Left ventricle myocardium inferior (tissue), 1 donor: ENCODE measurements at regions not wholly inside any gene's neighbourhood (a gene's known extent, or its start where the extent isn't known, plus 50 kb on each side); places are given as distances from the start of the nearest gene placed in this dataset.
A peak's percentile ranks its signal among the peaks of the same experiment; 100 is the strongest.

Source experiments
- DNase-seq: peaks from one replicate; pipeline ENCODE4 v3.0.0-alpha.2; 2020
- H3K27ac ChIP-seq: fragments of 200-600 bp; replicated peaks from 2 replicates; pipeline ENCODE4 v1.8.0; 2021
- H3K27me3 ChIP-seq: fragments of 200-600 bp; 2 replicates; pipeline ENCODE4 v1.8.0; 2021; ENCODE audit warnings: low read depth
- H3K36me3 ChIP-seq: fragments of 200-600 bp; 2 replicates; pipeline ENCODE4 v1.8.0; 2021
- H3K4me1 ChIP-seq: fragments of 200-600 bp; 2 replicates; pipeline ENCODE4 v1.8.0; 2021
- H3K4me3 ChIP-seq: fragments of 200-600 bp; 2 replicates; pipeline ENCODE4 v1.8.0; 2021; ENCODE audit warnings: mild to moderate bottlenecking, moderate library complexity
- H3K9me3 ChIP-seq: fragments of 200-600 bp; replicated peaks from 2 replicates; pipeline ENCODE4 v1.8.0; 2021
- intact Hi-C: fragments of 100-400 bp; cut with micrococcal nuclease; formaldehyde crosslinking; loops from one replicate; pipeline ENCODE4 v1.11.0; 2022
- TF ChIP-seq, protein P1 (sequence below): fragments of 200-600 bp; IDR thresholded peaks from 2 replicates; pipeline ENCODE4 v1.8.0; 2021; ENCODE audit warnings: antibody characterized with exemption, mild to moderate bottlenecking, borderline replicate concordance
- donor health status: DM: no; HTN: yes; CAD: no; lungs with severe emphysema.

DNA sequence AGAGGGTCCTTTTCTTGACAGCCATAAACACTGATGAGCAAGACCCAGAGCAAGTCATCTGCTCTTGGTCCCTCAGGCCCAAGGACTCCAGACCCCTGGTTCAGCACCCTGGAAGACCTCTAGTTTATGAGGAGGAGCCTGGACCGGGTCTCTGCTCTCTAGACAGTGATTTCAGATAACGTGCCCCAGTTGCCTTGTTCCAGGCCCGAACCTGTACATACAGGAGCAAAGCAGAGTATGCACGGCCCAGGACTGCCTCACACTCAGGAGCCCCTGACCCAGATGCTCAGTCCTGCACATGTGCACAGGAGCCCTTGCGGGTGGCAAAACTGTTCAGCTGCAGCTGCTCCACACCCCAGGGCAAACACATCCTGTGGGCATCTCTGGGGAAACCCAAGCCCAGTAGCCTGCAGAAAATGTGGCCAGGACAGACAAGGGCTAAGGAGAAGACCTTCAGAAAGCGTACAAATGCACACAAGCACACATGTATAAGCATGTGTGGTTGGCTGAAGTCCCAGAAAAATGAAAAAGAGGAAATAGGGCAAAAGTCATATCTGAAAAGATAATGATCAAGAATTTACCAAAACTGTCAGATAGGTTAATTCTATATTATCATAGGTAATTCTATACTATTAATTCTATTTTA, 59.9 kb upstream of the CORO2B start:
- no peak overlapping the region for H3K4me3 ChIP-seq
- no peaks in the 10 kb centered on the region for H3K27me3 ChIP-seq
- DNase-seq: no peak
- H3K4me1 ChIP-seq: peaks cover 23% of the 10 kb centered on the region
- H3K36me3 ChIP-seq: no peaks in the 10 kb centered on the region
- intact Hi-C loops: no loop called here
- H3K9me3 ChIP-seq: peaks cover under 1% of the 10 kb centered on the region
- TF ChIP-seq, protein P1, sequence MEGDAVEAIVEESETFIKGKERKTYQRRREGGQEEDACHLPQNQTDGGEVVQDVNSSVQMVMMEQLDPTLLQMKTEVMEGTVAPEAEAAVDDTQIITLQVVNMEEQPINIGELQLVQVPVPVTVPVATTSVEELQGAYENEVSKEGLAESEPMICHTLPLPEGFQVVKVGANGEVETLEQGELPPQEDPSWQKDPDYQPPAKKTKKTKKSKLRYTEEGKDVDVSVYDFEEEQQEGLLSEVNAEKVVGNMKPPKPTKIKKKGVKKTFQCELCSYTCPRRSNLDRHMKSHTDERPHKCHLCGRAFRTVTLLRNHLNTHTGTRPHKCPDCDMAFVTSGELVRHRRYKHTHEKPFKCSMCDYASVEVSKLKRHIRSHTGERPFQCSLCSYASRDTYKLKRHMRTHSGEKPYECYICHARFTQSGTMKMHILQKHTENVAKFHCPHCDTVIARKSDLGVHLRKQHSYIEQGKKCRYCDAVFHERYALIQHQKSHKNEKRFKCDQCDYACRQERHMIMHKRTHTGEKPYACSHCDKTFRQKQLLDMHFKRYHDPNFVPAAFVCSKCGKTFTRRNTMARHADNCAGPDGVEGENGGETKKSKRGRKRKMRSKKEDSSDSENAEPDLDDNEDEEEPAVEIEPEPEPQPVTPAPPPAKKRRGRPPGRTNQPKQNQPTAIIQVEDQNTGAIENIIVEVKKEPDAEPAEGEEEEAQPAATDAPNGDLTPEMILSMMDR: no peak
- H3K27ac ChIP-seq: no peak overlapping the region

DNA sequence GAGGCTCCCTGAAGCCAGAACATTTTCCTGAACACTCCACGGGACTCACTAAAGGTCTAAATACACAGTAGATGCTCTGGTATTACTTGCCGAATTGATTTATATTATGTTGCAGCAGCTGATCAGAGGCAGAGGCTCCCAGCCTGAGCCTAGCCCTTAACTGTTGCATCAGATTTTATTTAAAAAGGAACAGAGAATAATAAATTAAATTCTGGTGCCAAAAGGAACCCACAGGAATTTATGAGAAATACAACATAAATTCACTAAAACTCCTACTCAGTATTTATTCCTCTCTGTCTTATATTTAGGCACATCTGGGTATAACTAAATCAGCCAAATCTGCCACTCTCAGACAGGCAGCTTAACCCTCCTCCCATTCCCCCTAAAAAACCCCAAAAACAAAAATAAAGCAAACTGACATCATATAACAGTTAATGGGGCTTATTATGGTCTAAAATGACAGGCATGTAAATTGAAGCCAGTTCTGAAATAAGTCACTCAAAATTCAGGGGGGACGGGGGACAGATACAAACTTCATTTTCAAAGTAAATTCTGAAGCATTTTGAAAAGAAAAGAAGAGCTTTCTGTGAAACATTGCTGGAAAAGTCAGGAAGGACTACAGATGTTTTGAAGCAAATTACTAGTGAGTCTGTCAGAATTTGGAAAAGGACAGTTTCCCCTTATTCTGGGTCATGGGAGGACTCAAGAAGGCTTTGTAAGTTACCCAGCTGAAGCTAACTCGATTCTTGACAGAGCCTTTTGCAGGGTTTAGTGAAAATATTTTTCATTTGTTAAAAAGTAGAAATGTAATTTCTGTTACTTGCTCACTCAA, 53.8 kb upstream of the CORO2B start:
- Histone ChIP-seq H3K27ac (peak overlapping the region; percentile 53), H3K9me3 (no peaks in the 10 kb centered on the region), H3K27me3 (no peaks in the 10 kb centered on the region), H3K4me3 (no peak overlapping the region), H3K36me3 (no peaks in the 10 kb centered on the region), H3K4me1 (no peaks in the 10 kb centered on the region)
- no peak for DNase-seq
- TF ChIP-seq, protein P1: no peak
- intact Hi-C loops: no loop called here

DNA sequence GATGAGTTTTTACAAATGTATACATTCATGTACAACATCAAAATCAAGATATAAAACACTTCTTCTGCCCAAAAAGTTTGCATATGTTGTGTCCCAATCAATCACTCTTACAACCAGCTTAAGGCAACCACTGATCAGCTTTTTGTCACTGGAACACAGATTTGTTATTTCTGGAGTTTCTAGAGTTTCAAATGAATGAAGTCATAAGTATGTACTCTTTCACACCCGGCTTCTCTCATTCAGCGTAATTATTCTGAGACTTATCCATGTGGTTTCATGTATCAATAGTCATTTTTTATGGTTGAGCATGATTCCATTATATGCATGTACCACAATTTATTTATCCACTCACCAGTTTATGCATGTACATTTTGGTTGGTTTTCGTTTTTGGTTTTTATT, 53.0 kb upstream of the CORO2B start:
- peak overlapping the region; percentile 53 for H3K27ac ChIP-seq
- TF ChIP-seq, protein P1: no peak
- H3K4me3 ChIP-seq: no peak overlapping the region
- no peak for DNase-seq
- intact Hi-C loops: no loop called here
- H3K27me3 ChIP-seq: no peaks in the 10 kb centered on the region
- no peaks in the 10 kb centered on the region for H3K36me3 ChIP-seq
- H3K4me1 ChIP-seq: no peaks in the 10 kb centered on the region
- peaks cover 4% of the 10 kb centered on the region for H3K9me3 ChIP-seq

DNA sequence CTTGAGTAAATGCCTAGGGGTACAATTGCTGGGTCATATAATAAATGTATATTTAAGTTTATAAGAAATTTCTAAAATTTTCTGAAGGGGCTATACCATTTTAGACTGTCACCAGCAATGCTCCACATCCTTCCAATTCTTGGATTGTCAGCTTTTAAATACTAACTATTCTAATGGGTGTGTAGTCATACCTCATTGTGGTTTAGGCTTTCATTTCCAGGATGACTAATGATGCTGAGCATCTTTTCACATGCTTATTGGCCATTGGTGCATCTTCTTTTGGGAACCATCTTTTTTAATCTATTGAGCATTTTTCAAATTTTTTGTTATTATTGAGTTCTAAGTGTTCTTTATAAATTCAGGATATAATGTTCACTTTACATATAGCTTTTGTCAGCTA, 52.5 kb upstream of the CORO2B start:
- no peak overlapping the region for H3K4me3 ChIP-seq
- no peaks in the 10 kb centered on the region for H3K27me3 ChIP-seq
- H3K4me1 ChIP-seq: no peaks in the 10 kb centered on the region
- TF ChIP-seq, protein P1: no peak
- DNase-seq: no peak
- H3K36me3 ChIP-seq: no peaks in the 10 kb centered on the region
- peaks cover 9% of the 10 kb centered on the region for H3K9me3 ChIP-seq
- intact Hi-C loops: no loop called here
- H3K27ac ChIP-seq: no peak overlapping the region

DNA sequence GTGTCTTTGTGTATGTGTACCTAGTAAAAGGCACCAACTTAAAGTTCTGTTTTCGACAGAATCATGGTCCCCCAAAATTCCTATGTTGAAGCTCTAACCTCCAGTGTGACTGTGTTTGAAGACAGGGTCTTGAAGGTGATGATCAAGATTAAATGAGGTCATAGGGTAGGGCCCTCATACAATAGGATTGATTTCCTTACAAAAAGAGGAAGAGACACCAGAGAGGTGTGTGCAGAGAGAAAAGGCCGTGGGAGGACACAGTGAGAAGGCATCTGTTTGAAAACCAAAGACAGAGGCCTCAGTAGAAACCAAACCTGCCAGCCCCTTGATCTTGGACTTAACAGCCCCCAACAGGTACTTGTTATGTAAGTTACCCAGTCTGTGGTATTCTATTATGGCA, 52.0 kb upstream of the CORO2B start:
- TF ChIP-seq, protein P1: no peak
- H3K4me3 ChIP-seq: no peak overlapping the region
- intact Hi-C loops: no loop called here
- H3K4me1 ChIP-seq: no peaks in the 10 kb centered on the region
- H3K36me3 ChIP-seq: no peaks in the 10 kb centered on the region
- peaks cover 14% of the 10 kb centered on the region for H3K9me3 ChIP-seq
- H3K27ac ChIP-seq: no peak overlapping the region
- no peaks in the 10 kb centered on the region for H3K27me3 ChIP-seq
- DNase-seq: no peak
